ENCODE measurements at regions not wholly inside any gene's neighbourhood (a gene's known extent, or its start where the extent isn't known, plus 50 kb on each side); places are given as distances from the start of the nearest gene placed in this dataset.
"Not testable (repeated sequence)": the region's sequence is repeated elsewhere in the genome, so short reads cannot be mapped to it uniquely, and the experiment has no call there.

DNA sequence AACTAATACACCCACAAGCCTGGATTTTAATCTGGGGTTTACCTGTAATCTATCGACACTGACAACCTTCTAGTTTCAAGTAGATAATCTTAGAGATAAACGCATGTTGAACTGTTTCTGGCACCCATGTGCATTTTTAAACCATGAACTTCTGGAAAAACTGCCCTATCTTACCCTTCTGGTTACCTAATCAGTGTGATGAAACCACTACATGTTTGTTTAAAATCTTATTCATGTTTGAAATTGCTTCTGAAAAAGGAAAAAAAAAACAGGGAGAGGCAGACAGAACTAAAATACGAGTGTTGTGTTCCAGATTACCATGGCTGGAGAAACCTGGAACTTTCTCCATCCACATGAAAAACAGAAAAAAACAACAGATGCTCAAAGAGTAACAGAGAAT is 139.3 kb downstream of the MID1IP1 start:
- DNase-seq (ENCODE audit: low spot score) = no peak

DNA sequence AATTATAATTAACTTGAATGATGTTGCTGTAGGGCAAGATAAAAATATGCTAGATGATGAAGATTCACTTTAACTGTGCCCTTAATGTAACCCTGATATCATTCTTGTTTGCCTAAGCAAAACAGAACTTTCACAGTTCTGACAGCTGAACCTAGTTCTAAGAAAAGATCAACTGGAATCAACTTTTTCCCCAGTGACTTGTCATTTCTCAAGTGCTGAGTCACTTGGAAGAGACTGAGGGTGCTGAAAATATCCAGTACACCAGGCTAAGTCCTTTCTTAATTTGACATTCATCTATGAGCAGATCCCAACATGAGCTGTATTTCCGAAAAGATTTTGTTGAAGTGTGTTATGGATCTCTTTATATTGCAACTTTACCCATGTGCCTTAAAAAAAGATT is 140.4 kb downstream of the MID1IP1 start:
- DNase-seq (ENCODE audit: low spot score) = no peak

- no peak for DNase-seq (ENCODE audit: low spot score)
Observed at GRCh38 chrX:38943120-38943519, 141.9 kb downstream of the MID1IP1 start.

DNA sequence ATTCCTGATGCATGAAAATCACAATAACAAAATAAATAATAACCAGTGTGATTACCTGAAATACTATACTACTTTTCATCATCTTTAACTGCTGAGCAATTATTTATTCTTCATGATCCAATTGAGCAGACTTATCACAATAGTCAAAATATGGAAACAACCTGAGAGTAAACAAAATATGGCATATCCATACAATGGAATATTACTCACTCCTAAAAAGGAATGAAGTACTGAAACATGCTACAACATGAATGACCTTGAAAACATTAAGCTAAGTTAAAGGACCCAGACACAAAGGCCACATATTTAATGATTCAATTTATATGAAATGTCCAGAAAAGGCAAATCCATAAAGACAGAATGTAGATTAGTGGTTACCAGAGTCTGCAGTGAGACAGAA is 146.8 kb downstream of the MID1IP1 start:
- DNase-seq (ENCODE audit: low spot score) = no peak

DNA sequence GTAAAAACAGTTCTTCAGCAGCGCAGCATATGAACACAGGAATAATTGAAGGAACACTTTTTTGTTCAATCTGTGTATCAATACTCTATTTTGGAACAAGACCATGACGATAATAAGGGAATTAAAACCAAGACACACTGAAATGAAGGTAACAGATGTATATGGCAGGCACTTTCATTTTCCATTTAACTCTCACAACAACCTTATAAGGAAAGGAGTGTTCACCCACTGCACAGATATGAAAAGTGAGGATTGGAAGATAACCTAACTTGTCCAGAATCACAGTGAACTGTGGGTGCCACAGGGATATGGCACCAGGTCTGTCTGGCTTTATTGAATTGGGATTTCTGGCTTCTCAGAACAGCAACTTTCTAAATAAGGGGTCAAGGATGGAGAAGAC is 153.3 kb downstream of the MID1IP1 start:
- no peak for DNase-seq (ENCODE audit: low spot score)

DNA sequence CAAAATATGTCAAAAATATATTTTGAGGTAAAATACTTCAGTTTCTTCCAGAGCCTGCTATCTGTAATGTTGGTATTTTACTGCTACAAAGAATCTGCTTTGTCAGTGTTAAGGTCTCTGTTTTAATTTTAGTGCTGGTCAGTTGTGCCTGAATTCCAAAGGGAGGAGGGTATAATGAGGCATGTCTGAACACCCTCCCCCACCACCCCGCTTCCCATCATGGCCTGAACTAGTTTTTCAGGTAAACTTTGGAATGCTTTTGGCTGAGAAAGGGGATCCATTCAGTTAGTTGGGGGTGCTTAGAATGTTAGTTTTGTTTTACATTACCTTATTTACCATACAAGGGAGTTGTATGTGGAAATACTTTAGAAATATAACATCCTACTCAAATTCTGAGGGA is 158.5 kb downstream of the MID1IP1 start:
- no peak for DNase-seq (ENCODE audit: low spot score)

DNA sequence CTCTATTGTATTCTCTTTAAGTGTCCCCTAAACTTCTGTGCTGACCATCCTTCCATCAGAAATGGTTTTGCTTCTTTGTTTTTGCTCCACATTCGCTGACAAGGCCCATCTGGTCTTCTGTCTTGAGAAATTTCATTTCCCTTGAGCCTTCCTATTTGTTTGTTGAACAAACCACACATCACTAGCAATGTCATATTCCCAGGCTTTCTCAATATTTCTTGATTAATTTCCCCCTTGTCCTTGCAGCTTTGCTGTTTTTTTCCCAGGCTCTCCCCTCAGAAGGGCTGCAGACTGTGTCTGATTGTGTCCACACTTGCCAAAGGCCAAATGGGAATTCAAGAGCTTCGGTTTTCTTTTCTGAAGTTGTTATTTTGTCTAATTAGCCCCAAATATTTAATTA is 158.9 kb downstream of the MID1IP1 start:
- no peak for DNase-seq (ENCODE audit: low spot score)

GRCh38 chrX:38961936-38962335 is 160.7 kb downstream of the MID1IP1 start:
- no peak for DNase-seq (ENCODE audit: low spot score)

GRCh38 chrX:38963244-38963643 is 162.0 kb downstream of the MID1IP1 start:
- not testable (repeated sequence) for DNase-seq (ENCODE audit: low spot score)

GRCh38 chrX:38965888-38966287 is 164.6 kb downstream of the MID1IP1 start:
- no peak for DNase-seq (ENCODE audit: low spot score)

DNA sequence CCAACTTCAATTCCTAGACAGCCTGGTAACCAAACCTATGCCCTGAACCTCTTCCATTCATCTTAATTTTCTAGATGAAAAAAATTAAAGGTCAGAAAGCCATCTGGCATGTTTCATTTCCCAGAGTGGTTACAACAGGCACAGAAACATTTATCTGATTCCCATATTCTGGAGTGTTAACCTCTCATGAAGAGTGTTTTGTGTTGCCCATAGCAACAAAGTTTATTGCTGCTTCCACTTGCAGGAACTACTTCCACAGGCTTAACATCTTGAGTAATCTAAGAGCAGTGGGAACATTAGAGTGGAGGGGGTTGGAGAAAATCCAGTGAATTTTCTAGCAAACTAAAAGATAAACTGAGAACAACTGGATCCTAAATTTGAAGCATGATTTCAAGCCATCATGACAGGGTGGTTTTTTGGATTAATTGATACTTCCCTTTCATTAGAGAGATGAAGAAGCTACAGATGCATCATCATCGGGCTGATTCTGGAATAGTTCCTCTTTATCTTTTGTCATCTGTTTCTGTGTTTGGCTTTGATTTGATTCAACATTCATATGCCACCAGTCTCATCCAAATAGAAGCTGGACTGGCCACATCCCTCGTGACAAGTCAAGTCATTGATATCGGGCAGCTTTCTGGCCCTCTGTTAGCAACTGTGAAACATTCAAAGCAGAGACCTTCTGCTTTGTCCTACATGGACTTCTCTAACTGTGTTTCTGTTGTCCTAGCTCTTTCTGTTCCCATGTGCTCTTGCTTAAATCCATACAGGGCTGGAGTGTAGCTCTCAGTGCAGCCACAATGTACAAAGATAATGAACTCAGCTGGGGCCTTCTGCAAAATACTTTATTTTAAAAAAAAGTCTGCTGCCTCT is 167.3 kb downstream of the MID1IP1 start:
- DNase-seq (ENCODE audit: low spot score) = no peak

DNA sequence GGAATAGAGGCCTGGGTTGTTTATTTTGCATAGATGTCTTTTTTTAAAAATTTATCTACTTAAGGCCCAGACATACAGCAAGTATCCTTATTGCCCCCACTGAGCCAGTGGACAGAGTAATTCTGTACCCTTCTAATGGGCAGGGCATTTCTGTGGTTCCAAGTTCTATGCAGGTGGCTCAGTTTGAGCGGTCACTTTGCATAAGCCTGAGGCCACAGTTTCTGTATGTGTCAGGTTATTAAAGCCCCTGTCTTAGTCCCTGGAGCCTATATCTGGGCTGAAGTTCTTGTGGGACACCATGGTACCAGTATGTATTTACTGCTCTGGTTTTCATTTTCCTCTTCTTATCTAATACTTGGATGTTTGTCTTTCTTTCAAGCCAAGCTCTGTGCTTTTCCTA is 168.8 kb downstream of the MID1IP1 start:
- DNase-seq (ENCODE audit: low spot score) = no peak

DNA sequence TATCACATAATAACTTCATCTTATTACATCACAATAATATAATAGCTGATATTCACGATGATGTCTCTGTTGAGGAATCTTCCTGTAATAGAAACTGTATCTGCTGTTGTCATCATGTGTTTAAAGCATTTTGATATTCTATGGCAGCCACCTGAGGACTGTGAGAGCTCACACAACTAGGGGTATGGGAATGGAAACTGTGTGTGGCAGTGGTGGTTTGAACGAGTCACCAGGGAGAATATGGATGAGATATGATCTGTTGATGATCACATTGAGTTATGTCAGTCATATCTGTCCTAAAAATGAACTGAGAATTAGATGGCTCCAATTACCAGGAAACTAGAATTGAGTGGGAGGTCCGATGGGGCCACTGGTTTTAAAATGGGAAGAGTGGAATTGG is 169.6 kb downstream of the MID1IP1 start:
- no peak for DNase-seq (ENCODE audit: low spot score)

DNA sequence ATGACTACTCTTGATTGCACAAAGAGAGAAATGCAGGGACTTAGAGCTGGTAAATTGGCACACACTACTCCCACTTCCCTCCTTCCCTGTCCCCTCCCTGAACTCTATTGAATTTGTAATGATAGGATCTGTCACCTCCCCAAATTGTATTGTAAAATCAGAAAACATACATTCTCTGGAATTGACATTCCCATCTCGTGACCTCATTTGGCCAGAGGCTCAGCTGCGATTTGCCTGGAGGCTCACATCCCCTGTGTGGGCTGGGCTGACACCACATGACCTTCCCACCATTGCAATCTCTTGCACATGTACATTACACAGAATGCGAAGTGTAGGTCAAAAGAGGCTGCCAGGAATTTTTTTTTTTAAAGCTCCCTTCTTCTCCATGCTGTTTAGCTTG is 172.1 kb downstream of the MID1IP1 start:
- no peak for DNase-seq (ENCODE audit: low spot score)

- DNase-seq (ENCODE audit: low spot score) = no peak
Observed at GRCh38 chrX:38974542-38974941, 173.3 kb downstream of the MID1IP1 start.

- DNase-seq (ENCODE audit: low spot score) = no peak
Observed at GRCh38 chrX:38975368-38975942, 174.2 kb downstream of the MID1IP1 start.

- DNase-seq (ENCODE audit: low spot score) = no peak
Observed at GRCh38 chrX:38982370-38982769, 181.1 kb downstream of the MID1IP1 start.

- no peak for DNase-seq (ENCODE audit: low spot score)
Observed at GRCh38 chrX:38982843-38983242, 181.6 kb downstream of the MID1IP1 start.

GRCh38 chrX:38985375-38985774 is 184.1 kb downstream of the MID1IP1 start:
- no peak for DNase-seq (ENCODE audit: low spot score)

DNA sequence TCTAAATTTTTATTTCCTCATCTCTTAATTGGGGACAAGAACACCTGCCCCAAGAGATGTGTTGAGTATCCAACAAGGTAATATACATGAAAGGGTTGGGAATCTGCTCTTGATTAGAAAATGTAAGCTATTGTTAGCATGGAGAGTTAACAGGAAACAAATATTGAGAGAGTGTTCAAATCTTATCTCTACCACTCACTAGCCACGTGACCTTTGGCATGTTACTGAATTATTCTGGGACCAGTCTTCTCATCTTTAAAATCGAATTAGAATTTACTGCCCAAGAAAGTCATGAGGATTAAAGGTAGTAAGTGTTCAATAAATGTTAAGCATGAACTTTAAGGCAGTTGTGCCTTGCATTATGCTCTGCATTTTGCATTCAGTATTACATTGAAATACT is 184.7 kb downstream of the MID1IP1 start:
- DNase-seq (ENCODE audit: low spot score) = no peak

- DNase-seq (ENCODE audit: low spot score) = no peak
Observed at GRCh38 chrX:38986586-38986985, 185.3 kb downstream of the MID1IP1 start.

- no peak for DNase-seq (ENCODE audit: low spot score)
Observed at GRCh38 chrX:38987198-38987651, 186.0 kb downstream of the MID1IP1 start.

GRCh38 chrX:38988301-38988700 is 187.0 kb downstream of the MID1IP1 start:
- no peak for DNase-seq (ENCODE audit: low spot score)

DNA sequence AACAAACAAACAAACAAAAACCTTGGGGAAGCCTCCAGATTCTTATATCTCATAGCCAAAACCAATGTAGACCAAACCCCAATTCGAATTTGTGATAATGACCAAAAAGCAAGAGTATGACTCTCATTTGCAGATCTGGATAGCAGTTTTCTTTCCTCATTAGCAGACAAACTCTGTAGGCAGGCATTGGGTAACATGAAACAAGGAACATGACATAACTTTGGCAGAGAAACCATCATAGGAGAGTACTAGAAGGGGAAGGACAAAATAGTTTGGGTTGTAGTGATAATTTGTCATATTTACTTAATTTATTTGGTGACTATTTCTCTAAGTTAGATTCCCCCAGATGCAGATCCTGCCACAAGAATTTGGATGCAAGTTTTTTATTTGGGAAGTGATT is 187.8 kb downstream of the MID1IP1 start:
- DNase-seq (ENCODE audit: low spot score) = no peak
